ENCODE measurements at regions not wholly inside any gene's neighbourhood (a gene's known extent, or its start where the extent isn't known, plus 50 kb on each side); places are given as distances from the start of the nearest gene placed in this dataset.

GRCh38 chr9:102135768-102136167, 397.3 kb upstream of the GRIN3A start:
- TF ChIP-seq, protein P1, sequence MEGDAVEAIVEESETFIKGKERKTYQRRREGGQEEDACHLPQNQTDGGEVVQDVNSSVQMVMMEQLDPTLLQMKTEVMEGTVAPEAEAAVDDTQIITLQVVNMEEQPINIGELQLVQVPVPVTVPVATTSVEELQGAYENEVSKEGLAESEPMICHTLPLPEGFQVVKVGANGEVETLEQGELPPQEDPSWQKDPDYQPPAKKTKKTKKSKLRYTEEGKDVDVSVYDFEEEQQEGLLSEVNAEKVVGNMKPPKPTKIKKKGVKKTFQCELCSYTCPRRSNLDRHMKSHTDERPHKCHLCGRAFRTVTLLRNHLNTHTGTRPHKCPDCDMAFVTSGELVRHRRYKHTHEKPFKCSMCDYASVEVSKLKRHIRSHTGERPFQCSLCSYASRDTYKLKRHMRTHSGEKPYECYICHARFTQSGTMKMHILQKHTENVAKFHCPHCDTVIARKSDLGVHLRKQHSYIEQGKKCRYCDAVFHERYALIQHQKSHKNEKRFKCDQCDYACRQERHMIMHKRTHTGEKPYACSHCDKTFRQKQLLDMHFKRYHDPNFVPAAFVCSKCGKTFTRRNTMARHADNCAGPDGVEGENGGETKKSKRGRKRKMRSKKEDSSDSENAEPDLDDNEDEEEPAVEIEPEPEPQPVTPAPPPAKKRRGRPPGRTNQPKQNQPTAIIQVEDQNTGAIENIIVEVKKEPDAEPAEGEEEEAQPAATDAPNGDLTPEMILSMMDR (IDR thresholded peaks at IDR 0.05; ENCODE audit: low read depth, low read length, poor library complexity, severe bottlenecking): no peak
- no peak for TF ChIP-seq EZH2phosphoT487 (IDR thresholded peaks at IDR 0.05; ENCODE audit: borderline replicate concordance, low read length)

Measured in DOHH2 (cell line).